Ovary (tissue), 7 donors: ENCODE measurements at regions not wholly inside any gene's neighbourhood (a gene's known extent, or its start where the extent isn't known, plus 50 kb on each side); places are given as distances from the start of the nearest gene placed in this dataset.

Experiments
- DNase-seq, 5 donors: peaks; one replicate each; pipeline ENCODE4 v3.0.0-alpha.2; 2019 to 2020
- H3K27ac ChIP-seq, 2 donors: fragments of 200-600 bp; one replicate each; pipeline versions ENCODE4 v1.5.1 to v1.8.0; 2019 to 2022
- H3K27me3 ChIP-seq: fragments of 200-600 bp; one replicate; pipeline ENCODE4 v1.8.0; 2022
- H3K36me3 ChIP-seq: fragments of 200-600 bp; sonication (generic); one replicate; pipeline ENCODE4 v1.5.1; 2019
- H3K4me1 ChIP-seq: one replicate; pipeline ENCODE4 v1.8.1; 2013; ENCODE audit warnings: mild to moderate bottlenecking, moderate library complexity; ENCODE audit not compliant: insufficient read depth
- H3K4me3 ChIP-seq: fragments of 200-600 bp; sonication (generic); one replicate; pipeline ENCODE4 v1.5.1; 2017
- H3K9me3 ChIP-seq, 2 donors: fragments of 200-600 bp in 1 of 2; sonication (generic) in 1 of 2; one replicate each; pipeline versions ENCODE4 v1.5.1 to v1.8.1; 2013 to 2019; ENCODE audit warnings: mild to moderate bottlenecking in 1 of 2, moderate library complexity in 1 of 2
- CTCF ChIP-seq, 3 donors: fragments of 450-650 bp in 2 of 3; fragments of 200-600 bp in 1 of 3; IDR thresholded peaks; one replicate each; pipeline versions ENCODE4 v1.5.1 to v1.8.0; 2016 to 2022; ENCODE audit warnings: antibody characterized with exemption in 3 of 3, mild to moderate bottlenecking in 1 of 3
- EP300 ChIP-seq: sonication (generic); formaldehyde crosslinking; IDR thresholded peaks from one replicate; pipeline ENCODE4 v1.6.1; 2017; ENCODE audit warnings: antibody characterized with exemption
- POLR2A ChIP-seq: fragments of 450-650 bp; IDR thresholded peaks from one replicate; pipeline ENCODE4 v1.6.1; 2017; ENCODE audit warnings: antibody characterized with exemption, mild to moderate bottlenecking, moderate library complexity
- WGBS, 3 donors: extraction: QIAGEN DNeasy Blood & Tissue Kit in 1 of 3; methylation state at CpG; one replicate each; pipeline versions ENCODE4 v1.1.5 to v1.1.7; 2013 to 2017; 5-methylcytosine and 5-hydroxymethylcytosine counted together
- intact Hi-C, 4 donors: fragments of 100-400 bp; cut with DNase I; formaldehyde crosslinking; loops; one replicate each; pipeline versions ENCODE4 v1.11.0 to v1.15.1; 2022 to 2023
- donor health status: DM: no; HTN: no; CAD: no; lungs with moderate emphysema.
- donor health status: DM: no; HTN: no; CAD: no.
- donor health status: Bipolar disorder and iron deficiency.
- donor health status: DM: no; HTN: no; CAD: no.
- donor health status: DM: yes; HTN: yes; CAD: no.

- WGBS, 3 donors = 51 to 62% (median 55%) methylated on average over 3 of the region's 3 CpGs
- no peak overlapping the region for H3K27ac ChIP-seq
- intact Hi-C loops = no loop called here
Observed at GRCh38 chr12:78684419-78684818, 180.2 kb upstream of the SYT1 start.

DNA sequence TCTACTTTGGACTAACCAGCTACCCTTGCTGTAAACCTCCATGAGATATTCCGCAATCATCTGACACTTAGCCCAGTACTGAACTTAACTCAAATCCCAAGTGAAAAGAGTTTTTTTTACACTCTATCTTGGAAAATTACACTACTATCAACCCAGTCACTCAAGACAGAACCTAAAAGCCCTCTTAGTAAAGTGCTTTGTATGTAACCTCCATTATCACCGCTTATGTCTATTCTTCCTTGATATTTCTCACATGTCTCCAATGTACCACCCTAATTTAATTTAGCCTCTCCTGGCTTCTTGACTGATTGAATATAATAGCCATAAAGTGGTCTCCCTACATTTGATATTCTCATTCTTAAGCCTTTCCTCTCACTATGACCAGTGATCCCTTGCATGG is 168.8 kb upstream of the SYT1 start:
- H3K9me3 ChIP-seq = no peaks in the 10 kb centered on the region
- H3K4me3 ChIP-seq = no peak overlapping the region
- no peak for DNase-seq
- intact Hi-C loops = no loop called here
- no peaks in the 10 kb centered on the region for H3K36me3 ChIP-seq
- H3K4me1 ChIP-seq = no peaks in the 10 kb centered on the region
- H3K27me3 ChIP-seq = no peaks in the 10 kb centered on the region
- H3K27ac ChIP-seq = no peak overlapping the region
- TF ChIP-seq EP300 (no peak), CTCF (IDR thresholded peaks at IDR 0.05) (no peak), POLR2A (no peak)
- 97 to 98% (median 98%) methylated on average over 2 of the region's 2 CpGs for WGBS, 3 donors

More at GRCh38 chr12:78684419-78684818, 180.2 kb upstream of the SYT1 start:
- H3K27me3 ChIP-seq = no peaks in the 10 kb centered on the region
- H3K4me3 ChIP-seq = no peak overlapping the region
- TF ChIP-seq EP300 (no peak), CTCF (IDR thresholded peaks at IDR 0.05) (no peak), POLR2A (no peak)
- no peaks in the 10 kb centered on the region for H3K9me3 ChIP-seq
- H3K4me1 ChIP-seq = no peaks in the 10 kb centered on the region
- DNase-seq = no peak
- no peaks in the 10 kb centered on the region for H3K36me3 ChIP-seq

DNA sequence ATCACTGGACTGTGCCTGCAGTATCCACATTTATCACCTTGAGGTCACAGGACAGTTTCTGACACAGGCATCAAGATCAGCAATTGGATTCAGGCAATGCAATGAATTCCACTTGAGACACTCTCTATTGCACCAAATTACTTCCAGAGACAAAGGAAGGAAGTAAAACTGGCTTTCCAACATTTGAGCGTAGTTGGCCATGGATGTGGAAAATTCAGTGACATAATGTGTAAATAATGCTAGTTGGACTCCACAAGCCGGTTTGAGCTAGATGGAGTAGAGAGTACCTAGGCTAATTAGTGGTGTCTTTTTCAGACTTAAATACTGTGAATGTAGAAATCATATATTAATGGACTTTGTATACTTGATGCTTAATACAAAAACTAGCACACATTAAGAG is 168.3 kb upstream of the SYT1 start:
- no peaks in the 10 kb centered on the region for H3K27me3 ChIP-seq
- intact Hi-C loops = no loop called here
- no peak for DNase-seq
- TF ChIP-seq EP300 (no peak), POLR2A (no peak), CTCF (IDR thresholded peaks at IDR 0.05) (no peak)
- no peaks in the 10 kb centered on the region for H3K36me3 ChIP-seq
- no peak overlapping the region for H3K27ac ChIP-seq
- WGBS, 3 donors = 78 to 87% (median 82%) methylated on average over 2 of the region's 2 CpGs
- no peak overlapping the region for H3K4me3 ChIP-seq
- H3K4me1 ChIP-seq = no peaks in the 10 kb centered on the region
- H3K9me3 ChIP-seq = no peaks in the 10 kb centered on the region

GRCh38 chr12:78697817-78698415 is 166.7 kb upstream of the SYT1 start:
- Histone ChIP-seq H3K36me3 (no peaks in the 10 kb centered on the region), H3K9me3 (no peaks in the 10 kb centered on the region), H3K27me3 (no peaks in the 10 kb centered on the region), H3K4me3 (no peak overlapping the region), H3K27ac (no peak overlapping the region), H3K4me1 (no peaks in the 10 kb centered on the region)
- TF ChIP-seq CTCF (IDR thresholded peaks at IDR 0.05) (no peak), EP300 (no peak), POLR2A (no peak)
- 85 to 100% (median 96%) methylated on average over 2 of the region's 2 CpGs for WGBS, 3 donors
- no peak for DNase-seq
- intact Hi-C loops = no loop called here
